ACC112 (cell line): ENCODE measurements at regions not wholly inside any gene's neighbourhood (a gene's known extent, or its start where the extent isn't known, plus 50 kb on each side); places are given as distances from the start of the nearest gene placed in this dataset.
"Not testable (repeated sequence)": the region's sequence is repeated elsewhere in the genome, so short reads cannot be mapped to it uniquely, and the experiment has no call there.

Experiments
- H2AFZ ChIP-seq: fragments of 200-600 bp; sonication (generic); one replicate; pipeline ENCODE4 v1.6.0; 2017; ENCODE audit warnings: antibody characterized with exemption, low read length; ENCODE audit not compliant: unreplicated experiment
- H3K27ac ChIP-seq: fragments of 200-600 bp; sonication (generic); 2 replicates; pipeline ENCODE4 v1.5.1; 2014; ENCODE audit warnings: low read depth, mild to moderate bottlenecking, antibody characterized with exemption, low read length, moderate library complexity
- H3K27me3 ChIP-seq: fragments of 200-600 bp; sonication (generic); 2 replicates; pipeline ENCODE4 v1.6.1; 2014; ENCODE audit warnings: mild to moderate bottlenecking, antibody characterized with exemption, low read length, moderate library complexity, mixed read lengths; ENCODE audit not compliant: insufficient read depth
- H3K36me3 ChIP-seq: fragments of 200-600 bp; sonication (generic); 2 replicates; pipeline ENCODE4 v1.6.1; 2016; ENCODE audit warnings: mild to moderate bottlenecking, antibody characterized with exemption, low read length, moderate library complexity, mixed read lengths; ENCODE audit not compliant: insufficient read depth
- H3K4me1 ChIP-seq: fragments of 200-600 bp; sonication (generic); one replicate; pipeline ENCODE4 v1.6.1; 2016; ENCODE audit warnings: low read length, mixed read lengths; ENCODE audit not compliant: insufficient read depth, unreplicated experiment, control insufficient read depth
- H3K4me3 ChIP-seq: fragments of 200-600 bp; sonication (generic); 2 replicates; pipeline ENCODE4 v1.5.1; 2014; ENCODE audit warnings: mild to moderate bottlenecking, low read depth, low read length
- H3K79me2 ChIP-seq: fragments of 200-600 bp; sonication (generic); one replicate; pipeline ENCODE4 v1.6.0; 2016; ENCODE audit warnings: low read length; ENCODE audit not compliant: control insufficient read depth, unreplicated experiment, insufficient read depth

GRCh38 chr1:198939956-198940355 lies 301.1 kb downstream of the PTPRC start:
- Histone ChIP-seq H3K27me3 (no peaks in the 10 kb centered on the region), H3K4me1 (no peaks in the 10 kb centered on the region), H3K27ac (no peak overlapping the region), H3K4me3 (no peak overlapping the region), H2AFZ (no peak overlapping the region), H3K36me3 (no peaks in the 10 kb centered on the region), H3K79me2 (peaks cover 23% of the 10 kb centered on the region)

- no peak overlapping the region for H3K4me3 ChIP-seq
- H2AFZ ChIP-seq: no peak overlapping the region
- H3K36me3 ChIP-seq: no peaks in the 10 kb centered on the region
- H3K4me1 ChIP-seq: no peaks in the 10 kb centered on the region
- no peaks in the 10 kb centered on the region for H3K27me3 ChIP-seq
- H3K27ac ChIP-seq: no peak overlapping the region
- H3K79me2 ChIP-seq: no peaks in the 10 kb centered on the region
Observed at GRCh38 chr1:198942466-198942865, 303.6 kb downstream of the PTPRC start.

DNA sequence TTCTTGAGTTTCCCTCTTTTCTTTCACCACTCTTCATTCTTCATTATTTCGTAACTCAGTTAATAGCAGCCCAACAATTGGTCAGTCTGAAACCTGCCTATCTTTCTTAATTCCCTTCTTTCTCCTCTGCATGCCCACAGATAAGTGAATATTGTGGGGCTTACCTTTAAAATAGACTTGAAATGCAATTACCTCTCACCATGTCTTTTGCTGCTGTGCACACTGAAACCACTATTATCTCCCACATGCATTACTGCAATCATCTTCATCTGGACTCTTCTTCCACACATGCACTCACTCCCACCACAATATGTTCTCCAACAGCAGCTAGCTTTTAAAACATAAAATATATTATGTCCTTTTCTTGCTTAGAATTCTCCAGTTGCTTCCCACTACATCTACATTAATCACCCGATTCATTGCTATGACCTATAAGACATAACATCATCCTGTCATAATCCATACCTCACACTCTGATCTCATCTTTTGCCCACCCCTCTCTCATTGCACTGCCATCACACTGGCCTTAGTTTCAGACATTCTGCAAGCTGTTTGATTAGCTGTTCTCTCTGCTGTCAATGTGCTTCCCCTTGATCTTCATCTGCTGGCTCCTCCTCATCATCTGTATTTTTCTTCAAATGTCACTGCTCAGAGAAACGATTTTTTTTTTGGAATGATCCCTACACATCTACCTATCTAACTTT lies 304.8 kb downstream of the PTPRC start:
- Histone ChIP-seq H3K27me3 (no peaks in the 10 kb centered on the region), H3K27ac (no peak overlapping the region), H3K4me1 (no peaks in the 10 kb centered on the region), H3K4me3 (no peak overlapping the region), H2AFZ (no peak overlapping the region), H3K79me2 (no peaks in the 10 kb centered on the region), H3K36me3 (no peaks in the 10 kb centered on the region)

- Histone ChIP-seq H3K4me3 (no peak overlapping the region), H3K4me1 (no peaks in the 10 kb centered on the region), H3K79me2 (no peaks in the 10 kb centered on the region), H3K27me3 (no peaks in the 10 kb centered on the region), H3K36me3 (no peaks in the 10 kb centered on the region), H3K27ac (no peak overlapping the region), H2AFZ (no peak overlapping the region)
Observed at GRCh38 chr1:198947456-198947855, 308.6 kb downstream of the PTPRC start.

DNA sequence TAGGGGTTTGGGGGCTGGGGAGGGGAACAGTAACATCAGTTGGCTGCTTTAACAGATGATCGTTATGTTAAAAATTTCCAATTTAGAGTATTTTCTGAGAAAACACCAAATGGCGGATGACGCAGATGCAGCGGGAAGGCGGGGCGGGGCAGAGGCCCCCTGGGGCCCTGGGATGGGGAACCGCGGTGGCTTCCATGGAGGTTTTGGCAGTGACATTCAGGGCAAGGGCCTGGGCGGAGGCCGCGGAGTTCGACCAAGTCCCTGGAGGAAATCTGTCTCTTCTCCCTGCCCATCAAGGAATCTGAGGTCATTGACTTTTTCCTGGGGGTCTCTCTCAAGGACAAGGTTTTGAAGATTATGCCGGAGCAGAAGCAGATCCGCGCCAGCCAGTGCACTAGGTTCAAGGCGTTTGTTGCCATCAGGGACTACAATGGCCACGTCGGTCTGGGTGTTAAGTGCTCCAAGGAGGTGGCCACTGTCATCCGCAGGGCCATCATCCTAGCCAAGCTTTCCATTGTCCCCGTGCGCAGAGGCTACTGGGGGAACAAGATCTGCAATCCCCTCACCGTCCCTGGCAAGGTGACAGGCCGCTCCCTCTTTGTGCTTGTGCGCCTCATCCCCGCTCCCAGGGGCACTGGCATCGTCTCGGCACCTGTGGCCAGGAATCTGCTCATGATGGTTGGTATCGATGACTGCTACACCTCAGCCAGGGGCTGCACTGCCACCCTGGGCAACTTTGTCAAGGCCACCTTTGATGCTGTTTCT lies 310.2 kb downstream of the PTPRC start:
- H3K36me3 ChIP-seq: no peaks in the 10 kb centered on the region
- H3K4me3 ChIP-seq: no peak overlapping the region
- no peaks in the 10 kb centered on the region for H3K27me3 ChIP-seq
- no peak overlapping the region for H2AFZ ChIP-seq
- no peaks in the 10 kb centered on the region for H3K79me2 ChIP-seq
- no peaks in the 10 kb centered on the region for H3K4me1 ChIP-seq
- H3K27ac ChIP-seq: no peak overlapping the region

GRCh38 chr1:198950036-198950435 lies 311.2 kb downstream of the PTPRC start:
- H3K79me2 ChIP-seq: no peaks in the 10 kb centered on the region
- H3K27ac ChIP-seq: no peak overlapping the region
- H3K4me1 ChIP-seq: no peaks in the 10 kb centered on the region
- H2AFZ ChIP-seq: no peak overlapping the region
- no peak overlapping the region for H3K4me3 ChIP-seq
- 0 out of 2 replicates have a peak, but pooled peaks cover 5% of the 10 kb centered on the region for H3K36me3 ChIP-seq
- H3K27me3 ChIP-seq: no peaks in the 10 kb centered on the region

GRCh38 chr1:198955085-198955484 lies 316.2 kb downstream of the PTPRC start:
- no peaks in the 10 kb centered on the region for H3K4me1 ChIP-seq
- H3K27ac ChIP-seq: no peak overlapping the region
- no peak overlapping the region for H2AFZ ChIP-seq
- H3K79me2 ChIP-seq: no peaks in the 10 kb centered on the region
- 0 out of 2 replicates have a peak, but pooled peaks cover 5% of the 10 kb centered on the region for H3K36me3 ChIP-seq
- no peak overlapping the region for H3K4me3 ChIP-seq
- H3K27me3 ChIP-seq: no peaks in the 10 kb centered on the region

DNA sequence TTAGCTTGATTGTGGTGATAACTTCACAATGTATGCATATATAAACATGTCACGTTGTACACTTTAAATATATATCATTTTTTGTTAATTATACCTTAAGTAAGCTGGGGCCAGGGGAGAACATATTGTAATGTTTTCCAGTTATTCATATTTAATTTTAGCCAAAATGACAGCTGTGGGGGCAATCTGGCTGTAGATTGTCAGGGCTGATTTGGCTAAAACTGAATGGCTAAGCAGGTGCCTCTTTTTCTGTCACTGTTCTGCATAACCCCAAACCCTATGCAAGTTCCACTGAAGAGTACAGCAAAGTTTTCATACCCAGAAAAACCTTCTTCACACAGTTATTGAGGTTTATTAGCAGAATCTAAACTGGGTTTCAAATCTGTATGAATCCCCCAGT lies 318.2 kb downstream of the PTPRC start:
- Histone ChIP-seq H3K36me3 (0 out of 2 replicates have a peak, but pooled peaks cover 5% of the 10 kb centered on the region), H3K79me2 (no peaks in the 10 kb centered on the region), H3K27me3 (no peaks in the 10 kb centered on the region)

GRCh38 chr1:198959032-198959431 lies 320.2 kb downstream of the PTPRC start:
- no peaks in the 10 kb centered on the region for H3K4me1 ChIP-seq
- 0 out of 2 replicates have a peak, but pooled peaks cover 5% of the 10 kb centered on the region for H3K36me3 ChIP-seq
- H3K27me3 ChIP-seq: no peaks in the 10 kb centered on the region
- H2AFZ ChIP-seq: no peak overlapping the region
- H3K4me3 ChIP-seq: no peak overlapping the region
- no peaks in the 10 kb centered on the region for H3K79me2 ChIP-seq
- H3K27ac ChIP-seq: no peak overlapping the region

More for the DNA sequence above, 318.2 kb downstream of the PTPRC start:
- H3K27ac ChIP-seq: no peak overlapping the region
- no peaks in the 10 kb centered on the region for H3K4me1 ChIP-seq
- H3K4me3 ChIP-seq: no peak overlapping the region
- H2AFZ ChIP-seq: no peak overlapping the region

DNA sequence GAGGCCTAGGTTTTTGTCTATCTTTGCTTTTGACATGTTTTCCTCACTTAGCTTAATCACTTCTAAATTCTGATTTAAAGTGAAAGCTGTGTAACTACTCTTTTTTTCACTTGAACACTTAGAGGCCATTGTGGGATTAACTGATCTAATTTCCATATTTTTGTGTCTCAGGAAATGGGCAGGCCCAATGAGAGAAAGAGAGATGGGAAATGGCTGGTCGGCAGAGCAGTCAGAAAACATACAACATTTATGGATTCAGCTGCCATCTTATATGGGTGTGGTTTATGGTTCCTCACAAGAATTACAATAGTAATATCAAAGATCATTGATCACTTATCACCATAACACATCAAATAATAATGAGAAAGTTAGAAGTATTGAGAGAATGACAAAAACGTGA lies 320.8 kb downstream of the PTPRC start:
- Histone ChIP-seq H3K4me3 (no peak overlapping the region), H3K27me3 (no peaks in the 10 kb centered on the region), H3K36me3 (0 out of 2 replicates have a peak, but pooled peaks cover 3% of the 10 kb centered on the region), H3K4me1 (no peaks in the 10 kb centered on the region), H3K27ac (no peak overlapping the region), H3K79me2 (no peaks in the 10 kb centered on the region), H2AFZ (peak overlapping the region; percentile 23)

DNA sequence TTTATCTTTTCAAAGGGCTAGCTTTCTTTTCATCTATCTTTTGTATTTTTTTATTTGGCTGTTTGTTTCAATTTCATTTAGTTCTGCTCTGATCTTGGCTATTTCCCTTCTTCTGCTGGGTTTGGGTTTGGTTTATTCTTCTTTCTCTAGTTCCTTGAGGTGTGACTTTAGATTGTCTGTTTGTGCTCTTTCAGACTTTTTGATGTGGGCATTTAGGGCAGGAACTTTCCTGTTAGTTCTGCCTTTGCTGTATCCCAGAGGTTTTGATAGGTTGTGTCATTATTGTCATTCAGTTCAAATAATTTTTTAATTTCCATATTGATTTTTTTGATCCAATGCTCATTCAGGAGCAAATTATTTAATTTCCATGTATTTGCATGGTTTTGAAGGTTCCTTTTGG lies 325.0 kb downstream of the PTPRC start:
- H3K79me2 ChIP-seq, H3K27me3 ChIP-seq, H3K4me3 ChIP-seq, H3K4me1 ChIP-seq, H3K27ac ChIP-seq, H3K36me3 ChIP-seq, H2AFZ ChIP-seq: not testable (repeated sequence)
